Astrocyte (in vitro differentiated cells and primary cell): ENCODE measurements at regions not wholly inside any gene's neighbourhood (a gene's known extent, or its start where the extent isn't known, plus 50 kb on each side); places are given as distances from the start of the nearest gene placed in this dataset.

Experiments
- CTCF ChIP-seq: IDR thresholded peaks from 2 replicates; pipeline ENCODE4 v1.5.1; 2011; ENCODE audit warnings: low read depth, mild to moderate bottlenecking, inconsistent platforms, low read length, moderate library complexity; ENCODE audit not compliant: insufficient read depth
- EZH2 ChIP-seq: IDR thresholded peaks from 2 replicates; pipeline ENCODE4 v1.6.1; 2012; ENCODE audit warnings: mild to moderate bottlenecking, low read length, inconsistent platforms; ENCODE audit not compliant: insufficient read depth

- TF ChIP-seq CTCF (no peak), EZH2 (no peak)
Observed at GRCh38 chr7:79555571-79555970, 102.1 kb upstream of the MAGI2 start.
